IMR-90 (cell line): ENCODE measurements at regions not wholly inside any gene's neighbourhood (a gene's known extent, or its start where the extent isn't known, plus 50 kb on each side); places are given as distances from the start of the nearest gene placed in this dataset.

Source experiments
- ATAC-seq: fragments of 200-7000 bp; cut with Tn5 transposase; 2 replicates; pipeline ENCODE4 v1.9.1; 2020; ENCODE audit warnings: low read depth, mild to moderate bottlenecking, moderate library complexity
- BruUV-seq: library from RNA; stranded (reverse); fragments of 400-500 nt; replicated peaks from 2 replicates; lab custom pipeline; 2021; lab: Mats Ljungman, UMichigan
- CTCF ChIA-PET: fragments of 300-600 bp; formaldehyde crosslinking; extraction: SDS; loops from one replicate; lab custom pipeline; 2021; ENCODE audit warnings: antibody characterized with exemption; lab: Yijun Ruan, JAX
- POLR2A ChIA-PET: fragments of 300-600 bp; sonication (Branson Sonifier 250); formaldehyde crosslinking; loops from one replicate; lab custom pipeline; 2022; ENCODE audit warnings: antibody characterized with exemption; ENCODE audit not compliant: unreplicated experiment; lab: Charles Lee
- DNase-seq: peaks from one replicate; pipeline ENCODE4 v3.0.0; 2013
- H2AFZ ChIP-seq: replicated peaks from 2 replicates; pipeline ENCODE3; 2013; ENCODE audit warnings: low read length, mild to moderate bottlenecking; ENCODE audit not compliant: poor library complexity
- H2AK5ac ChIP-seq: 2 replicates; pipeline ENCODE4 v1.6.1; 2013; ENCODE audit warnings: low read depth, low read length, inconsistent platforms
- H2AK9ac ChIP-seq: replicated peaks from 2 replicates; pipeline ENCODE3; 2013; ENCODE audit warnings: mild to moderate bottlenecking, low read depth, low read length, moderate library complexity; ENCODE audit not compliant: poor library complexity
- H2BK120ac ChIP-seq: 2 replicates; pipeline ENCODE4 v1.6.1; 2013; ENCODE audit warnings: low read depth, low read length, inconsistent platforms
- H2BK15ac ChIP-seq: 3 replicates; pipeline ENCODE4 v1.6.1; 2013; ENCODE audit warnings: low read depth, low read length, inconsistent platforms
- H2BK20ac ChIP-seq: 2 replicates; pipeline ENCODE4 v1.6.1; 2013; ENCODE audit warnings: low read depth, mild to moderate bottlenecking, inconsistent platforms, low read length, moderate library complexity
- H2BK5ac ChIP-seq: 2 replicates; pipeline ENCODE4 v1.6.1; 2013; ENCODE audit warnings: mild to moderate bottlenecking, low read depth, low read length, inconsistent platforms; ENCODE audit not compliant: poor library complexity, severe bottlenecking
- H3K14ac ChIP-seq: replicated peaks from 2 replicates; pipeline ENCODE4 v1.6.1; 2013; ENCODE audit warnings: low read depth, low read length, inconsistent platforms
- H3K18ac ChIP-seq: 2 replicates; pipeline ENCODE4 v1.6.1; 2013; ENCODE audit warnings: low read depth, low read length, control low read depth
- H3K23ac ChIP-seq: 2 replicates; pipeline ENCODE4 v1.6.1; 2013; ENCODE audit warnings: low read depth, low read length, inconsistent platforms
- H3K27ac ChIP-seq: 2 replicates; pipeline ENCODE4 v1.5.1; 2013; ENCODE audit warnings: mild to moderate bottlenecking, control low read depth, low read length; ENCODE audit not compliant: insufficient read depth
- H3K27me3 ChIP-seq: 2 replicates; pipeline ENCODE4 v1.6.1; 2013; ENCODE audit warnings: low read length; ENCODE audit not compliant: control insufficient read depth, insufficient read depth
- H3K36me3 ChIP-seq: 2 replicates; pipeline ENCODE4 v1.6.1; 2013; ENCODE audit warnings: low read length, mixed read lengths; ENCODE audit not compliant: control insufficient read depth, insufficient read depth
- H3K4ac ChIP-seq: 2 replicates; pipeline ENCODE4 v1.6.1; 2013; ENCODE audit warnings: low read depth, low read length, inconsistent platforms
- H3K4me1 ChIP-seq: 2 replicates; pipeline ENCODE4 v1.6.1; 2013; ENCODE audit warnings: low read length, mixed read lengths; ENCODE audit not compliant: control insufficient read depth, insufficient read depth
- H3K4me2 ChIP-seq: 2 replicates; pipeline ENCODE4 v1.6.1; 2013; ENCODE audit warnings: low read depth, mild to moderate bottlenecking, control low read depth, low read length, moderate library complexity
- H3K4me3 ChIP-seq: 2 replicates; pipeline ENCODE4 v1.5.1; 2013; ENCODE audit warnings: low read depth, mild to moderate bottlenecking, control low read depth, low read length, moderate library complexity; ENCODE audit not compliant: insufficient read depth
- H3K56ac ChIP-seq: 2 replicates; pipeline ENCODE4 v1.6.1; 2013; ENCODE audit warnings: low read length, inconsistent platforms; ENCODE audit not compliant: insufficient read depth; ENCODE audit errors: extremely low read depth
- H3K79me1 ChIP-seq, 2 experiments: 2 replicates each; pipeline ENCODE4 v1.6.1; 2013; ENCODE audit warnings: low read length in 2 of 2, inconsistent platforms in 1 of 2, low read depth in 1 of 2
- H3K9ac ChIP-seq: 2 replicates; pipeline ENCODE4 v1.6.1; 2013; ENCODE audit warnings: low read depth, low read length, control low read depth
- H3K9me1 ChIP-seq: 2 replicates; pipeline ENCODE4 v1.6.1; 2013; ENCODE audit warnings: low read length, inconsistent platforms; ENCODE audit not compliant: insufficient read depth
- H3K9me3 ChIP-seq: 2 replicates; pipeline ENCODE4 v1.6.1; 2013; ENCODE audit warnings: low read length; ENCODE audit not compliant: control insufficient read depth, insufficient read depth
- H4K20me1 ChIP-seq: 2 replicates; pipeline ENCODE4 v1.6.1; 2013; ENCODE audit warnings: low read length, inconsistent platforms; ENCODE audit not compliant: insufficient read depth
- H4K5ac ChIP-seq: 2 replicates; pipeline ENCODE4 v1.6.1; 2013; ENCODE audit warnings: mild to moderate bottlenecking, low read depth, low read length, control low read depth
- H4K8ac ChIP-seq, 2 experiments: 2 replicates each; pipeline ENCODE4 v1.6.1; 2013; ENCODE audit warnings: low read depth in 2 of 2, low read length in 2 of 2, control low read depth in 1 of 2, inconsistent platforms in 1 of 2
- H4K91ac ChIP-seq: 2 replicates; pipeline ENCODE4 v1.6.1; 2013; ENCODE audit warnings: low read depth, low read length, inconsistent platforms; ENCODE audit not compliant: insufficient read depth
- CEBPB ChIP-seq: IDR thresholded peaks from 2 replicates; pipeline ENCODE4 v1.6.1; 2012; ENCODE audit warnings: low read depth, low read length, improper control_type of control experiment
- CHD1 ChIP-seq: IDR thresholded peaks from 2 replicates; pipeline ENCODE4 v1.6.1; 2012; ENCODE audit warnings: low read depth, low read length, improper control_type of control experiment
- CTCF ChIP-seq: conservative IDR thresholded peaks from 2 replicates; pipeline ENCODE4 v1.5.1; 2012; ENCODE audit warnings: mild to moderate bottlenecking, low read depth, low read length, improper control_type of control experiment
- MAZ ChIP-seq: IDR thresholded peaks from 2 replicates; pipeline ENCODE4 v1.6.1; 2012; ENCODE audit warnings: low read depth, mild to moderate bottlenecking, low read length, improper control_type of control experiment, moderate library complexity, borderline replicate concordance
- MXI1 ChIP-seq: IDR thresholded peaks from 2 replicates; pipeline ENCODE4 v1.6.1; 2012; ENCODE audit warnings: low read depth, mild to moderate bottlenecking, low read length, moderate library complexity, borderline replicate concordance
- NFE2L2 ChIP-seq: fragments of 150-350 bp; IDR thresholded peaks from 2 replicates; pipeline ENCODE4 v1.6.1; 2016; ENCODE audit warnings: low read depth, mild to moderate bottlenecking, low read length
- POLR2A ChIP-seq: IDR thresholded peaks from 2 replicates; pipeline ENCODE4 v1.6.1; 2012; ENCODE audit warnings: mild to moderate bottlenecking, low read depth, low read length
- RAD21 ChIP-seq: IDR thresholded peaks from 2 replicates; pipeline ENCODE4 v1.6.1; 2012; ENCODE audit warnings: low read length, improper control_type of control experiment
- SMC3 ChIP-seq: fragments of 150-350 bp; IDR thresholded peaks from 2 replicates; pipeline ENCODE4 v1.6.1; 2016; ENCODE audit warnings: low read depth, mild to moderate bottlenecking, antibody characterized with exemption, low read length, moderate library complexity
- WGBS, 2 experiments: methylation state at CpG; one replicate each; pipeline versions ENCODE4 v1.1.5 to v1.1.7; 2013; ENCODE audit warnings: missing lambda C conversion rate in 2 of 2; ENCODE audit not compliant: insufficient read length in 1 of 2; ENCODE audit errors: extremely low coverage in 2 of 2; 5-methylcytosine and 5-hydroxymethylcytosine counted together
- dilution Hi-C: fragments of 300-500 bp; cut with HindIII; formaldehyde crosslinking; loops from one replicate; pipeline ENCODE4 v1.14.3; 2018; ENCODE audit warnings: low sequenced_read_pairs; ENCODE audit not compliant: unreplicated experiment
- in situ Hi-C: fragments of 300-500 bp; cut with MboI; formaldehyde crosslinking; loops from 3 replicates; pipeline ENCODE4 v1.14.3; 2019; ENCODE audit warnings: low sequenced_read_pairs, inconsistent platforms, mixed read lengths
- intact Hi-C: fragments of 100-400 bp; cut with micrococcal nuclease; formaldehyde crosslinking; loops from 2 replicates; pipeline ENCODE4 v1.10.0; 2022

- H3K4me3 ChIP-seq, result no peak overlapping the region
- no peaks in the 10 kb centered on the region for H3K36me3 ChIP-seq
- no peak overlapping the region for H2BK15ac ChIP-seq
- H3K23ac ChIP-seq, result no peak overlapping the region
- no peak overlapping the region for H3K9ac ChIP-seq
- H3K56ac ChIP-seq, result no peak overlapping the region
- ChIA-PET CTCF (no interaction called here), POLR2A (no interaction called here)
- TF ChIP-seq CEBPB (no peak), CTCF (no peak), CHD1 (no peak), MAZ (no peak), NFE2L2 (no peak), SMC3 (no peak), RAD21 (no peak), MXI1 (no peak), POLR2A (no peak)
- in situ Hi-C loops (no loop called here), dilution Hi-C loops (no loop called here), intact Hi-C loops (no loop called here)
- no peak overlapping the region for H3K27ac ChIP-seq
- no peak overlapping the region for H4K8ac ChIP-seq
- no peak overlapping the region for H2BK120ac ChIP-seq
- WGBS, 2 experiments, result no CpG with 5 or more reads among the region's 4 CpGs
- H3K27me3 ChIP-seq, result peaks cover 2% of the 10 kb centered on the region; the same call in 1 of the 2 replicates
- H2AK9ac ChIP-seq, result no peak overlapping the region
- H2BK5ac ChIP-seq, result no peak overlapping the region
- no peaks in the 10 kb centered on the region for H3K9me3 ChIP-seq
- H3K79me1 ChIP-seq, result no peaks in the 10 kb centered on the region
- H2BK20ac ChIP-seq, result no peak overlapping the region
- no peak overlapping the region for H2AFZ ChIP-seq
- no TSS peak for BruUV-seq
- H4K5ac ChIP-seq, result no peak overlapping the region
- H3K9me1 ChIP-seq, result no peaks in the 10 kb centered on the region
- no peak overlapping the region for H4K91ac ChIP-seq
- no peaks in the 10 kb centered on the region for H4K20me1 ChIP-seq
- DNase-seq, result no peak
- H3K14ac ChIP-seq, result no peak overlapping the region
- H3K18ac ChIP-seq, result no peak overlapping the region
- ATAC-seq, result no peak
- H3K4me2 ChIP-seq, result no peak overlapping the region
- H3K4ac ChIP-seq, result no peak overlapping the region
- no peaks in the 10 kb centered on the region for H3K4me1 ChIP-seq
- no peak overlapping the region for H2AK5ac ChIP-seq
Observed at GRCh38 chr6:145336119-145336518, 399.2 kb downstream of the EPM2A start.
